Mammary epithelial cell (primary cell): ENCODE measurements at regions not wholly inside any gene's neighbourhood (a gene's known extent, or its start where the extent isn't known, plus 50 kb on each side); places are given as distances from the start of the nearest gene placed in this dataset.

Experiments
- EZH2 ChIP-seq: IDR thresholded peaks from 2 replicates; pipeline ENCODE4 v1.6.1; 2012; ENCODE audit warnings: low read length, inconsistent platforms, borderline replicate concordance
- TF ChIP-seq, protein P1 (sequence below), 2 donors: IDR thresholded peaks in 1 of 2; conservative IDR thresholded peaks in 1 of 2; 2 replicates each; pipeline ENCODE4 v1.5.1; 2011 to 2012; ENCODE audit warnings: inconsistent platforms in 2 of 2, low read length in 2 of 2, mild to moderate bottlenecking in 2 of 2, control low read depth in 1 of 2, low read depth in 1 of 2; ENCODE audit not compliant: insufficient read depth in 1 of 2; ENCODE audit errors: extremely low read depth in 1 of 2

DNA sequence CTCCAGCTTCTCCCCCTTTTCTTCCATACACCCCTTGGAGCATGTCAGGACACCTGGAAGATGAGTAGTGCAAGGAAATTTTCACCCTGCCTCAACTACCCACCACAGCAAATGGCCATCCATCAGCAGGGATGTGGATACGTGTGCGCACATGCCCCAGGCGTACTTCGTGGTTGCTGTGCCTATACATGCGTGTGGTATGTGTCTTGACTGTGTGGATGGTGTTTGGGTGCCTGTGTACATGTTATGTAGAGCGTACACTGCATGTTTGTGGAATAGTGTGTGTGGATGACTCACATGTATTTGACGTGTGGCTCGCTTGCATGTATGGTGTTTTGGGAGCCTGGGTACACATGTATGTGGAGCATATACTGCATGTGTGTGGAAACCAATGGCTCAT is 158.5 kb downstream of the RRAGC start:
- TF ChIP-seq, protein P1, sequence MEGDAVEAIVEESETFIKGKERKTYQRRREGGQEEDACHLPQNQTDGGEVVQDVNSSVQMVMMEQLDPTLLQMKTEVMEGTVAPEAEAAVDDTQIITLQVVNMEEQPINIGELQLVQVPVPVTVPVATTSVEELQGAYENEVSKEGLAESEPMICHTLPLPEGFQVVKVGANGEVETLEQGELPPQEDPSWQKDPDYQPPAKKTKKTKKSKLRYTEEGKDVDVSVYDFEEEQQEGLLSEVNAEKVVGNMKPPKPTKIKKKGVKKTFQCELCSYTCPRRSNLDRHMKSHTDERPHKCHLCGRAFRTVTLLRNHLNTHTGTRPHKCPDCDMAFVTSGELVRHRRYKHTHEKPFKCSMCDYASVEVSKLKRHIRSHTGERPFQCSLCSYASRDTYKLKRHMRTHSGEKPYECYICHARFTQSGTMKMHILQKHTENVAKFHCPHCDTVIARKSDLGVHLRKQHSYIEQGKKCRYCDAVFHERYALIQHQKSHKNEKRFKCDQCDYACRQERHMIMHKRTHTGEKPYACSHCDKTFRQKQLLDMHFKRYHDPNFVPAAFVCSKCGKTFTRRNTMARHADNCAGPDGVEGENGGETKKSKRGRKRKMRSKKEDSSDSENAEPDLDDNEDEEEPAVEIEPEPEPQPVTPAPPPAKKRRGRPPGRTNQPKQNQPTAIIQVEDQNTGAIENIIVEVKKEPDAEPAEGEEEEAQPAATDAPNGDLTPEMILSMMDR (conservative IDR thresholded peaks at IDR 0.05 in 1 of 2, IDR thresholded peaks at IDR 0.05 in 1 of 2; ENCODE audit: extremely low read depth in 1 of 2, insufficient read depth in 1 of 2, low read depth in 1 of 2, low read length in 2 of 2): no peak
- TF ChIP-seq EZH2: no peak
